HEK293 (cell line): ENCODE measurements at regions not wholly inside any gene's neighbourhood (a gene's known extent, or its start where the extent isn't known, plus 50 kb on each side); places are given as distances from the start of the nearest gene placed in this dataset.

ENCODE experiments used
- CTCF ChIA-PET: fragments of 350-600 bp; formaldehyde crosslinking; extraction: SDS; loops from one replicate; lab custom pipeline; 2021; ENCODE audit warnings: antibody characterized with exemption; lab: Yijun Ruan, JAX
- POLR2A ChIA-PET: fragments of 300-600 bp; formaldehyde crosslinking; extraction: SDS; loops from one replicate; lab custom pipeline; 2020; ENCODE audit warnings: antibody characterized with exemption, inconsistent platforms; lab: Yijun Ruan, JAX
- H3K27ac ChIP-seq: fragments of 200-500 bp; sonication (Bioruptor generic); 2 replicates; pipeline ENCODE4 v1.5.1; 2014; ENCODE audit warnings: low read depth, low read length, control low read depth, inconsistent platforms; ENCODE audit errors: extremely low read depth
- H3K36me3 ChIP-seq, 2 experiments: fragments of 200-500 bp in 1 of 2; sonication (Bioruptor generic) in 1 of 2; 1 replicate in 1 of 2; 2 replicates in 1 of 2; pipeline ENCODE4 v1.5.1; 2014 to 2017; ENCODE audit warnings: inconsistent platforms in 2 of 2, low read length in 2 of 2; ENCODE audit not compliant: control insufficient read depth in 2 of 2, insufficient read depth in 1 of 2
- H3K4me1 ChIP-seq: fragments of 200-500 bp; sonication (Bioruptor generic); 2 replicates; pipeline ENCODE4 v1.5.1; 2014; ENCODE audit warnings: mild to moderate bottlenecking, low read length, inconsistent platforms; ENCODE audit not compliant: control insufficient read depth, insufficient read depth
- H3K4me3 ChIP-seq: 2 replicates; pipeline ENCODE4 v1.5.1; 2011; ENCODE audit warnings: low read depth, mild to moderate bottlenecking, control low read depth, low read length, moderate library complexity
- H3K9me3 ChIP-seq: fragments of 200-500 bp; sonication (Bioruptor generic); 2 replicates; pipeline ENCODE4 v1.5.1; 2014; ENCODE audit warnings: low read depth, low read length, inconsistent platforms; ENCODE audit not compliant: control insufficient read depth, insufficient read depth
- GLI2 ChIP-seq: fragments of 450-650 bp; formaldehyde crosslinking; IDR thresholded peaks from 2 replicates; pipeline ENCODE4; 2017; ENCODE audit warnings: missing biosample characterization, missing genetic modification characterization, low read depth, borderline replicate concordance
- KLF8 ChIP-seq: fragments of 450-650 bp; formaldehyde crosslinking; IDR thresholded peaks from 2 replicates; pipeline ENCODE4 v1.5.1; 2016; ENCODE audit warnings: missing biosample characterization, missing genetic modification characterization
- PRDM6 ChIP-seq: fragments of 450-650 bp; formaldehyde crosslinking; IDR thresholded peaks from 2 replicates; pipeline ENCODE4 v1.5.1; 2017; ENCODE audit warnings: missing biosample characterization, missing genetic modification characterization
- SP7 ChIP-seq: fragments of 450-650 bp; formaldehyde crosslinking; IDR thresholded peaks from 2 replicates; pipeline ENCODE4 v1.5.1; 2016; ENCODE audit warnings: missing biosample characterization, missing genetic modification characterization
- ZBTB1 ChIP-seq: fragments of 450-650 bp; formaldehyde crosslinking; IDR thresholded peaks from 2 replicates; pipeline ENCODE4 v1.5.1; 2016; ENCODE audit warnings: missing biosample characterization, missing genetic modification characterization
- ZBTB11 ChIP-seq: fragments of 450-650 bp; formaldehyde crosslinking; conservative IDR thresholded peaks from 2 replicates; pipeline ENCODE4 v1.5.1; 2016; ENCODE audit warnings: low read depth, missing biosample characterization, missing genetic modification characterization
- ZNF121 ChIP-seq: fragments of 450-650 bp; formaldehyde crosslinking; IDR thresholded peaks from 2 replicates; pipeline ENCODE4 v1.5.1; 2016; ENCODE audit warnings: missing biosample characterization, missing genetic modification characterization
- ZNF16 ChIP-seq: fragments of 450-650 bp; formaldehyde crosslinking; IDR thresholded peaks from 2 replicates; pipeline ENCODE4 v1.5.1; 2016; ENCODE audit warnings: low read depth, missing biosample characterization, missing genetic modification characterization
- ZNF175 ChIP-seq: fragments of 450-650 bp; formaldehyde crosslinking; IDR thresholded peaks from 2 replicates; pipeline ENCODE4 v1.5.1; 2016; ENCODE audit warnings: missing biosample characterization, missing genetic modification characterization
- ZNF239 ChIP-seq: fragments of 450-650 bp; formaldehyde crosslinking; IDR thresholded peaks from 2 replicates; pipeline ENCODE4 v1.5.1; 2016; ENCODE audit warnings: missing biosample characterization, missing genetic modification characterization
- ZNF394 ChIP-seq: fragments of 450-650 bp; formaldehyde crosslinking; IDR thresholded peaks from 2 replicates; pipeline ENCODE4 v1.5.1; 2016; ENCODE audit warnings: missing biosample characterization, missing genetic modification characterization, mild to moderate bottlenecking, moderate library complexity, borderline replicate concordance
- ZNF513 ChIP-seq: fragments of 450-650 bp; IDR thresholded peaks from 2 replicates; pipeline ENCODE4 v1.5.1; 2018; ENCODE audit warnings: missing biosample characterization, missing genetic modification characterization
- ZNF514 ChIP-seq: fragments of 450-650 bp; formaldehyde crosslinking; IDR thresholded peaks from 2 replicates; pipeline ENCODE4 v1.5.1; 2016; ENCODE audit warnings: missing biosample characterization, missing genetic modification characterization
- ZNF521 ChIP-seq: fragments of 450-650 bp; formaldehyde crosslinking; IDR thresholded peaks from 2 replicates; pipeline ENCODE4 v1.5.1; 2017; ENCODE audit warnings: missing biosample characterization, mild to moderate bottlenecking, missing genetic modification characterization
- ZNF639 ChIP-seq: fragments of 450-650 bp; formaldehyde crosslinking; IDR thresholded peaks from 2 replicates; pipeline ENCODE4 v1.5.1; 2016; ENCODE audit warnings: missing biosample characterization, missing genetic modification characterization
- ZNF654 ChIP-seq: fragments of 450-650 bp; formaldehyde crosslinking; IDR thresholded peaks from 2 replicates; pipeline ENCODE4 v1.5.1; 2016; ENCODE audit warnings: low read depth, missing biosample characterization, missing genetic modification characterization
- ZNF76 ChIP-seq: fragments of 450-650 bp; formaldehyde crosslinking; IDR thresholded peaks from 2 replicates; pipeline ENCODE4; 2016; ENCODE audit warnings: low read depth, missing biosample characterization, missing genetic modification characterization, borderline replicate concordance
- ZNF837 ChIP-seq: fragments of 450-650 bp; formaldehyde crosslinking; IDR thresholded peaks from 2 replicates; pipeline ENCODE4 v1.5.1; 2016; ENCODE audit warnings: missing biosample characterization, missing genetic modification characterization
- ZNF843 ChIP-seq: fragments of 450-650 bp; formaldehyde crosslinking; IDR thresholded peaks from 2 replicates; pipeline ENCODE4 v1.5.1; 2016; ENCODE audit warnings: missing biosample characterization, missing genetic modification characterization
- ZSCAN30 ChIP-seq: fragments of 450-650 bp; IDR thresholded peaks from 2 replicates; pipeline ENCODE4 v1.5.1; 2018; ENCODE audit warnings: missing biosample characterization, mild to moderate bottlenecking, missing genetic modification characterization, moderate library complexity
- ZSCAN4 ChIP-seq: fragments of 450-650 bp; formaldehyde crosslinking; IDR thresholded peaks from 2 replicates; pipeline ENCODE4 v1.5.1; 2017; ENCODE audit warnings: missing biosample characterization, missing genetic modification characterization

- Histone ChIP-seq H3K4me3 (no peak overlapping the region), H3K27ac (no peak overlapping the region), H3K9me3 (no peaks in the 10 kb centered on the region), H3K36me3 (no peaks in the 10 kb centered on the region), H3K4me1 (no peaks in the 10 kb centered on the region)
- TF ChIP-seq ZNF239 (tag by site-specific recombination): no peak
- no peak for TF ChIP-seq ZNF521 (tag by site-specific recombination)
- TF ChIP-seq GLI2 (tag by site-specific recombination): no peak
- TF ChIP-seq ZNF175 (tag by site-specific recombination): no peak
- no peak for TF ChIP-seq ZNF121 (tag by site-specific recombination)
- TF ChIP-seq ZNF76 (tag by site-specific recombination): no peak
- no peak for TF ChIP-seq ZNF514 (tag by site-specific recombination)
- TF ChIP-seq ZNF16 (tag by site-specific recombination): no peak
- no peak for TF ChIP-seq ZNF654
- ChIA-PET CTCF (no interaction called here), POLR2A (no interaction called here)
These were observed 395.6 kb downstream of the IRX2 start for GRCh38 chr5:2355859-2356258.

GRCh38 chr5:2353871-2354440 is 397.5 kb downstream of the IRX2 start:
- Histone ChIP-seq H3K36me3 (no peaks in the 10 kb centered on the region), H3K4me1 (no peaks in the 10 kb centered on the region), H3K4me3 (no peak overlapping the region), H3K27ac (no peak overlapping the region), H3K9me3 (no peaks in the 10 kb centered on the region)
- TF ChIP-seq ZSCAN4: no peak
- no peak for TF ChIP-seq GLI2 (tag by site-specific recombination)
- no peak for TF ChIP-seq ZBTB1 (tag by site-specific recombination)
- TF ChIP-seq PRDM6 (tag by site-specific recombination): no peak
- no peak for TF ChIP-seq ZNF513
- no peak for TF ChIP-seq ZNF175 (tag by site-specific recombination)
- no peak for TF ChIP-seq SP7
- ChIA-PET POLR2A (no interaction called here), CTCF (no interaction called here)

GRCh38 chr5:2353211-2353610 is 398.3 kb downstream of the IRX2 start:
- H3K9me3 ChIP-seq: no peaks in the 10 kb centered on the region
- H3K36me3 ChIP-seq: no peaks in the 10 kb centered on the region
- ChIA-PET POLR2A (no interaction called here), CTCF (no interaction called here)
- no peak overlapping the region for H3K4me3 ChIP-seq
- H3K27ac ChIP-seq: no peak overlapping the region
- H3K4me1 ChIP-seq: no peaks in the 10 kb centered on the region
- TF ChIP-seq ZSCAN4 (no peak), ZNF394 (no peak), ZNF639 (tag by site-specific recombination) (no peak), KLF8 (no peak), ZNF121 (tag by site-specific recombination) (no peak), ZBTB11 (no peak), ZNF843 (tag by site-specific recombination) (no peak), ZNF837 (tag by site-specific recombination) (no peak), ZSCAN30 (tag by site-specific recombination) (no peak)
